Activated CD8-positive, alpha-beta T cell treated with anti-CD3 and anti-CD28 coated beads, Interleukin-2, amount 10 ng/mL, durations not matched to agents 7 days and 5 days (primary cell): ENCODE measurements at regions not wholly inside any gene's neighbourhood (a gene's known extent, or its start where the extent isn't known, plus 50 kb on each side); places are given as distances from the start of the nearest gene placed in this dataset.

ENCODE experiments used
- ATAC-seq: fragments of 150-1000 bp; cut with Tn5 transposase; one replicate; pipeline ENCODE4 v1.10.0; 2021; ENCODE audit warnings: moderate library complexity
- CTCF ChIA-PET: fragments of 350-600 bp; sonication (Branson Sonifier 250); formaldehyde crosslinking; loops from one replicate; lab custom pipeline; 2021; ENCODE audit warnings: antibody characterized with exemption; lab: Charles Lee
- POLR2A ChIA-PET: fragments of 350-600 bp; sonication (Branson Sonifier 250); formaldehyde crosslinking; loops from one replicate; lab custom pipeline; 2021; ENCODE audit warnings: antibody characterized with exemption; lab: Charles Lee
- DNase-seq: peaks from one replicate; pipeline ENCODE4 v3.0.0-alpha.2; 2020
- H3K27ac Mint-ChIP-seq: one replicate; pipeline ENCODE4 v1.8.0; 2021; ENCODE audit warnings: mild to moderate bottlenecking, mixed read lengths
- H3K27me3 Mint-ChIP-seq: one replicate; pipeline ENCODE4 v1.8.0; 2021; ENCODE audit warnings: low read depth, mixed read lengths
- H3K36me3 Mint-ChIP-seq: one replicate; pipeline ENCODE4 v1.8.0; 2021; ENCODE audit warnings: low read depth, mixed read lengths
- H3K4me1 Mint-ChIP-seq: one replicate; pipeline ENCODE4 v1.8.0; 2021; ENCODE audit warnings: low read depth, mixed read lengths
- H3K4me3 Mint-ChIP-seq: one replicate; pipeline ENCODE4 v1.8.0; 2021; ENCODE audit warnings: mild to moderate bottlenecking, mixed read lengths
- H3K9me3 Mint-ChIP-seq: one replicate; pipeline ENCODE4 v1.8.0; 2022; ENCODE audit warnings: mixed read lengths; ENCODE audit not compliant: insufficient read depth

GRCh38 chr18:57294547-57294946, 57.8 kb upstream of the ST8SIA3 start:
- Mint-ChIP-seq H3K27me3 (no peaks in the 10 kb centered on the region), H3K36me3 (no peaks in the 10 kb centered on the region), H3K9me3 (no peaks in the 10 kb centered on the region), H3K4me1 (no peaks in the 10 kb centered on the region), H3K4me3 (no peak overlapping the region), H3K27ac (no peak overlapping the region)
- DNase-seq (no peak), ATAC-seq (no peak)
- CTCF ChIA-PET: no interaction called here
- POLR2A ChIA-PET: no interaction called here

GRCh38 chr18:57296336-57296735, 56.0 kb upstream of the ST8SIA3 start:
- POLR2A ChIA-PET: no interaction called here

GRCh38 chr18:57297306-57297705, 55.1 kb upstream of the ST8SIA3 start:
- no peak for DNase-seq
- ChIA-PET CTCF (no interaction called here), POLR2A (no interaction called here)
- no peak for ATAC-seq
- Mint-ChIP-seq H3K4me1 (no peaks in the 10 kb centered on the region), H3K27me3 (peaks cover 3% of the 10 kb centered on the region), H3K9me3 (no peaks in the 10 kb centered on the region), H3K4me3 (no peak overlapping the region), H3K27ac (no peak overlapping the region), H3K36me3 (no peaks in the 10 kb centered on the region)

More at GRCh38 chr18:57296336-57296735, 56.0 kb upstream of the ST8SIA3 start:
- CTCF ChIA-PET: no interaction called here
- no peak overlapping the region for H3K27ac Mint-ChIP-seq
- no peaks in the 10 kb centered on the region for H3K9me3 Mint-ChIP-seq
- no peak for ATAC-seq
- H3K36me3 Mint-ChIP-seq: no peaks in the 10 kb centered on the region
- H3K4me1 Mint-ChIP-seq: no peaks in the 10 kb centered on the region
- H3K4me3 Mint-ChIP-seq: no peak overlapping the region
- H3K27me3 Mint-ChIP-seq: no peaks in the 10 kb centered on the region
- no peak for DNase-seq

- ATAC-seq (no peak), DNase-seq (no peak)
- no peaks in the 10 kb centered on the region for H3K36me3 Mint-ChIP-seq
- peaks cover 3% of the 10 kb centered on the region for H3K27me3 Mint-ChIP-seq
- H3K27ac Mint-ChIP-seq: no peak overlapping the region
- no peak overlapping the region for H3K4me3 Mint-ChIP-seq
- ChIA-PET CTCF (no interaction called here), POLR2A (no interaction called here)
- no peaks in the 10 kb centered on the region for H3K9me3 Mint-ChIP-seq
- H3K4me1 Mint-ChIP-seq: no peaks in the 10 kb centered on the region
Measured at GRCh38 chr18:57299931-57300330, 52.4 kb upstream of the ST8SIA3 start.

- Mint-ChIP-seq H3K4me1 (no peaks in the 10 kb centered on the region), H3K4me3 (no peak overlapping the region), H3K36me3 (no peaks in the 10 kb centered on the region), H3K9me3 (no peaks in the 10 kb centered on the region), H3K27me3 (peaks cover 3% of the 10 kb centered on the region), H3K27ac (no peak overlapping the region)
- CTCF ChIA-PET: no interaction called here
- ATAC-seq (no peak), DNase-seq (no peak)
- POLR2A ChIA-PET: no interaction called here
Measured at GRCh38 chr18:57301573-57302559, 50.5 kb upstream of the ST8SIA3 start.
